MM.1S (cell line): ENCODE measurements at regions not wholly inside any gene's neighbourhood (a gene's known extent, or its start where the extent isn't known, plus 50 kb on each side); places are given as distances from the start of the nearest gene placed in this dataset.

Experiments
- DNase-seq: peaks from one replicate; pipeline ENCODE4 v3.0.0-alpha.2; 2015
- H2AFZ ChIP-seq: fragments of 300-600 bp; sonication (generic); 2 replicates; pipeline ENCODE4 v1.6.0; 2016; ENCODE audit warnings: antibody characterized with exemption, low read length
- H3F3A ChIP-seq: fragments of 300-600 bp; sonication (generic); 2 replicates; pipeline ENCODE4 v1.6.1; 2016; ENCODE audit warnings: mild to moderate bottlenecking, antibody characterized with exemption, low read length, moderate library complexity, mixed read lengths; ENCODE audit not compliant: insufficient read depth
- H3K27ac ChIP-seq: fragments of 300-600 bp; sonication (generic); 2 replicates; pipeline ENCODE4 v1.5.1; 2016; ENCODE audit warnings: mild to moderate bottlenecking, low read length
- H3K27me3 ChIP-seq: fragments of 300-600 bp; sonication (generic); replicated peaks from 2 replicates; pipeline ENCODE4 v1.6.0; 2016; ENCODE audit warnings: low read length; ENCODE audit not compliant: insufficient read depth
- H3K36me3 ChIP-seq: fragments of 300-600 bp; sonication (generic); replicated peaks from 2 replicates; pipeline ENCODE4 v1.6.1; 2016; ENCODE audit warnings: mild to moderate bottlenecking, low read length, mixed read lengths; ENCODE audit not compliant: insufficient read depth
- H3K4me1 ChIP-seq: fragments of 300-600 bp; sonication (generic); 2 replicates; pipeline ENCODE4 v1.6.1; 2016; ENCODE audit warnings: low read length, mixed read lengths
- H3K4me2 ChIP-seq: fragments of 300-600 bp; sonication (generic); 2 replicates; pipeline ENCODE4 v1.6.0; 2016; ENCODE audit warnings: low read depth, low read length
- H3K4me3 ChIP-seq: fragments of 300-600 bp; sonication (generic); 2 replicates; pipeline ENCODE4 v1.5.1; 2016; ENCODE audit warnings: low read length, mixed read lengths
- H3K79me2 ChIP-seq: fragments of 300-600 bp; sonication (generic); 2 replicates; pipeline ENCODE4 v1.6.1; 2016; ENCODE audit warnings: mixed run types, low read length, mixed read lengths
- H3K9ac ChIP-seq: fragments of 300-600 bp; sonication (generic); 2 replicates; pipeline ENCODE4 v1.6.1; 2016; ENCODE audit warnings: low read length, mixed read lengths
- H3K9me2 ChIP-seq: fragments of 300-600 bp; sonication (generic); replicated peaks from 2 replicates; pipeline ENCODE4 v1.6.1; 2016; ENCODE audit warnings: mild to moderate bottlenecking, low read length, mixed read lengths; ENCODE audit not compliant: insufficient read depth
- H3K9me3 ChIP-seq: fragments of 300-600 bp; sonication (generic); replicated peaks from 2 replicates; pipeline ENCODE4 v1.6.1; 2016; ENCODE audit warnings: mild to moderate bottlenecking, low read length, mixed read lengths; ENCODE audit not compliant: insufficient read depth
- H4K20me1 ChIP-seq: fragments of 300-600 bp; sonication (generic); 2 replicates; pipeline ENCODE4 v1.6.1; 2016; ENCODE audit warnings: mild to moderate bottlenecking, low read length, moderate library complexity, mixed read lengths; ENCODE audit not compliant: insufficient read depth
- EZH2 ChIP-seq: fragments of 300-600 bp; sonication (generic); optimal IDR thresholded peaks from 2 replicates; pipeline ENCODE3; 2017; ENCODE audit warnings: low read depth, mild to moderate bottlenecking, antibody characterized with exemption, low read length, mixed read lengths
- EZH2phosphoT487 ChIP-seq: fragments of 300-600 bp; sonication (generic); IDR thresholded peaks from 2 replicates; pipeline ENCODE4 v1.6.1; 2018; ENCODE audit warnings: antibody characterized with exemption, low read length
- TF ChIP-seq, protein P1 (sequence below): fragments of 300-600 bp; sonication (generic); IDR thresholded peaks from 2 replicates; pipeline ENCODE4 v1.5.1; 2016; ENCODE audit warnings: antibody characterized with exemption, low read length, mixed read lengths

DNA sequence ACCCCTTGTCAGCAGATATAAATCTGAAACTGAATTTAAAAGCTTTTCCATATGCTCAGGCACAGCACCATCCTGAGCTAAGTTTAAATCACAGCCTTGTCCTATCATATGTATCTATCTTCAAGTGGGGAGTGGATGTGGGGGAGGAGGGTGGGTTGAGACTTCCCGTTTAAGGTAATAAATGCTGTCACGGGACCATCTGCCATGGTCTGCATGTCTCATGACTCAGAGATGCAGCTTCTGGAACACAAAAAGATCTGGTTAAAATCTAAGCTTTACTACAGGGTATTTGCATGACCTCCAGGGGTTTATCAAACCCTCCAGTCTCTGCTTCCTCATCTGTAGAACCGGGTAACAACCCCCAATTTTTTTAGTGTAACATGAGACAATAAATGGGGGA, 377.7 kb upstream of the ST6GAL2 start:
- Histone ChIP-seq H3K27ac (no peak overlapping the region), H3K79me2 (no peaks in the 10 kb centered on the region), H4K20me1 (no peaks in the 10 kb centered on the region), H2AFZ (no peak overlapping the region), H3K9ac (no peak overlapping the region), H3K9me2 (no peaks in the 10 kb centered on the region), H3K9me3 (no peaks in the 10 kb centered on the region), H3K36me3 (no peaks in the 10 kb centered on the region), H3F3A (no peaks in the 10 kb centered on the region), H3K4me1 (no peaks in the 10 kb centered on the region), H3K27me3 (no peaks in the 10 kb centered on the region), H3K4me2 (no peak overlapping the region), H3K4me3 (no peak overlapping the region)
- no peak for DNase-seq
- TF ChIP-seq EZH2: no peak
- TF ChIP-seq EZH2phosphoT487: no peak
- TF ChIP-seq, protein P1, sequence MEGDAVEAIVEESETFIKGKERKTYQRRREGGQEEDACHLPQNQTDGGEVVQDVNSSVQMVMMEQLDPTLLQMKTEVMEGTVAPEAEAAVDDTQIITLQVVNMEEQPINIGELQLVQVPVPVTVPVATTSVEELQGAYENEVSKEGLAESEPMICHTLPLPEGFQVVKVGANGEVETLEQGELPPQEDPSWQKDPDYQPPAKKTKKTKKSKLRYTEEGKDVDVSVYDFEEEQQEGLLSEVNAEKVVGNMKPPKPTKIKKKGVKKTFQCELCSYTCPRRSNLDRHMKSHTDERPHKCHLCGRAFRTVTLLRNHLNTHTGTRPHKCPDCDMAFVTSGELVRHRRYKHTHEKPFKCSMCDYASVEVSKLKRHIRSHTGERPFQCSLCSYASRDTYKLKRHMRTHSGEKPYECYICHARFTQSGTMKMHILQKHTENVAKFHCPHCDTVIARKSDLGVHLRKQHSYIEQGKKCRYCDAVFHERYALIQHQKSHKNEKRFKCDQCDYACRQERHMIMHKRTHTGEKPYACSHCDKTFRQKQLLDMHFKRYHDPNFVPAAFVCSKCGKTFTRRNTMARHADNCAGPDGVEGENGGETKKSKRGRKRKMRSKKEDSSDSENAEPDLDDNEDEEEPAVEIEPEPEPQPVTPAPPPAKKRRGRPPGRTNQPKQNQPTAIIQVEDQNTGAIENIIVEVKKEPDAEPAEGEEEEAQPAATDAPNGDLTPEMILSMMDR: no peak

DNA sequence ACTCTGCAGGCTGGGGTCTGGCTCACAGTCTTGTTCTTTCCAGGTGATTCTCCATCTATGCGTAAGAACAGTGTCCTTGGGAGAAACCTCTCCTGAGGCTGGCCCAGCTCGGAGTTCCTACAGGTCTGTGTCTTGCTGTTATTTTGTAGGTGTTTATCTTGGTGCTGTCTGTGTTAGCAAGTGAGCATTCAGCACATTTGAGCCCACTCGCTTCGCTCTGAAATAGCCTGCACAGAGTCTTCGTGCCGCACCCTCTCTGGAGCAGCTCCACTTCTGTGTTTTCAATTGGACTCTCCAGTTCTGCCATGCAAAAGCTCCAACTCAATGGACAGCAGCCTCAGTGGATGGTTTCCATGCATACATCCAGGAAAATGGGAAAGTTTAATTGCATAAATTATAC, 378.2 kb upstream of the ST6GAL2 start:
- H3K9me2 ChIP-seq: no peaks in the 10 kb centered on the region
- H3K27ac ChIP-seq: no peak overlapping the region
- H3K4me2 ChIP-seq: no peak overlapping the region
- H4K20me1 ChIP-seq: no peaks in the 10 kb centered on the region
- H3F3A ChIP-seq: no peaks in the 10 kb centered on the region
- DNase-seq: no peak
- H2AFZ ChIP-seq: no peak overlapping the region
- no peaks in the 10 kb centered on the region for H3K9me3 ChIP-seq
- no peak for TF ChIP-seq EZH2
- TF ChIP-seq EZH2phosphoT487: no peak
- TF ChIP-seq, protein P1: no peak
- no peak overlapping the region for H3K9ac ChIP-seq
- no peaks in the 10 kb centered on the region for H3K79me2 ChIP-seq
- no peaks in the 10 kb centered on the region for H3K27me3 ChIP-seq
- no peak overlapping the region for H3K4me3 ChIP-seq
- H3K4me1 ChIP-seq: no peaks in the 10 kb centered on the region
- no peaks in the 10 kb centered on the region for H3K36me3 ChIP-seq

DNA sequence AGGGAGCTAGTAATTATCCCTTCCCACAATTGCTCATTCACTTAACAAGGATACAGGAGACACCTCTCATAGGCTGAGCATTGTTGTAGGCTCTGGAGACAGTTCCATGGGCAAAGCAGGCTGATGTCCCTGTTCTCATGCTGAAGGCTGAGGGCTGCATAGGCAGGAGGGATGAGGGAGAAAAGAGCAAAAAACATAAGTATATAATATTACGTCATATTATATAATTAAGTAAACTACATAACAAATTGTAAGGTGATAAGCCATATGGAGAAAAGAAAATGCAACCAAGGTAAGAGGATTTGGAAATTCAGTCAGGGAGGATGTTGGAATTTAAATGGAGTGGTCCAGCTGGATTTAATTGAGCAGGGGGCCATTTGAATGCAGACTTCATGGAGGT, 380.6 kb upstream of the ST6GAL2 start:
- H3K9ac ChIP-seq: no peak overlapping the region
- TF ChIP-seq EZH2phosphoT487: no peak
- no peak for TF ChIP-seq EZH2
- TF ChIP-seq, protein P1: no peak
- DNase-seq: no peak
- H3K4me1 ChIP-seq: no peaks in the 10 kb centered on the region
- no peaks in the 10 kb centered on the region for H3K9me2 ChIP-seq
- no peak overlapping the region for H3K4me3 ChIP-seq
- no peak overlapping the region for H2AFZ ChIP-seq
- no peak overlapping the region for H3K4me2 ChIP-seq
- no peaks in the 10 kb centered on the region for H3K36me3 ChIP-seq
- H4K20me1 ChIP-seq: no peaks in the 10 kb centered on the region
- no peak overlapping the region for H3K27ac ChIP-seq
- H3F3A ChIP-seq: no peaks in the 10 kb centered on the region
- H3K27me3 ChIP-seq: no peaks in the 10 kb centered on the region
- no peaks in the 10 kb centered on the region for H3K9me3 ChIP-seq
- H3K79me2 ChIP-seq: no peaks in the 10 kb centered on the region
